Esophagus squamous epithelium (tissue), 5 donors: ENCODE measurements at regions not wholly inside any gene's neighbourhood (a gene's known extent, or its start where the extent isn't known, plus 50 kb on each side); places are given as distances from the start of the nearest gene placed in this dataset.

ENCODE experiments used
- DNase-seq: peaks from one replicate; lab custom pipeline; 2025; lab: John Stamatoyannopoulos, UW
- H3K27ac ChIP-seq, 4 donors: fragments of 200-600 bp; sonication (generic); one replicate each; pipeline ENCODE4 v1.5.1; 2016 to 2019; ENCODE audit warnings: mild to moderate bottlenecking in 1 of 4
- H3K27me3 ChIP-seq, 4 donors: fragments of 200-600 bp; sonication (generic); 1 replicate in 3 of 4; 2 replicates in 1 of 4; pipeline versions ENCODE4 v1.5.1 to v1.6.0; 2017 to 2021; ENCODE audit warnings: antibody characterized with exemption in 1 of 4
- H3K36me3 ChIP-seq, 3 donors: fragments of 200-600 bp; sonication (generic); one replicate each; pipeline ENCODE4 v1.5.1; 2016 to 2019
- H3K4me1 ChIP-seq, 3 donors: fragments of 200-600 bp; sonication (generic); one replicate each; pipeline ENCODE4 v1.5.1; 2017 to 2019
- H3K4me3 ChIP-seq, 4 donors: fragments of 200-600 bp; sonication (generic); 1 replicate in 3 of 4; 2 replicates in 1 of 4; pipeline ENCODE4 v1.5.1; 2016 to 2019; ENCODE audit warnings: mild to moderate bottlenecking in 2 of 4, moderate library complexity in 1 of 4
- H3K9me3 ChIP-seq, 3 donors: fragments of 200-600 bp; sonication (generic); one replicate each; pipeline ENCODE4 v1.5.1; 2016 to 2019
- CTCF ChIP-seq, 6 experiments: fragments of 450-650 bp in 4 of 6; fragments of 200-600 bp in 2 of 6; sonication (generic) in 2 of 6; IDR thresholded peaks; one replicate each; pipeline ENCODE4 v1.5.1; 2016 to 2019; ENCODE audit warnings: antibody characterized with exemption in 6 of 6, mild to moderate bottlenecking in 4 of 6, moderate library complexity in 4 of 6
- POLR2A ChIP-seq, 4 donors: fragments of 450-650 bp; IDR thresholded peaks; one replicate each; pipeline ENCODE4 v1.6.1; 2017; ENCODE audit warnings: antibody characterized with exemption in 4 of 4, mild to moderate bottlenecking in 4 of 4, moderate library complexity in 3 of 4
- WGBS, 2 donors: methylation state at CpG; one replicate each; pipeline ENCODE4 v1.1.5; 2018; 5-methylcytosine and 5-hydroxymethylcytosine counted together
- intact Hi-C: fragments of 100-400 bp; cut with DNase I; formaldehyde crosslinking; loops from one replicate; pipeline ENCODE4 v1.15.0; 2022
- donor health status: DM: yes; HTN: yes; CAD: no.

GRCh38 chr14:100654814-100655740, 67.9 kb upstream of the BEGAIN start:
- DNase-seq: no peak
- 65 to 76% methylated on average over 9 to 12 of the region's 43 CpGs for WGBS, 2 donors
- TF ChIP-seq CTCF (IDR thresholded peaks at IDR 0.05): peak; percentile 22 to 66 (median 54)
- no peak for TF ChIP-seq POLR2A (IDR thresholded peaks at IDR 0.05)
- peaks cover 0 to 55% (median 3%) of the 10 kb centered on the region in 4 donors for H3K27me3 ChIP-seq
- H3K4me3 ChIP-seq: peak overlapping the region in 1 of 4 donors; percentile 43
- intact Hi-C loops: no loop called here
- no peak overlapping the region for H3K27ac ChIP-seq
- peaks cover 5 to 7% (median 6%) of the 10 kb centered on the region in 3 donors for H3K4me1 ChIP-seq
- H3K9me3 ChIP-seq: no peaks in the 10 kb centered on the region
- no peaks in the 10 kb centered on the region for H3K36me3 ChIP-seq

GRCh38 chr14:100655741-100656085, 68.5 kb upstream of the BEGAIN start:
- peaks cover 5 to 7% (median 6%) of the 10 kb centered on the region in 3 donors for H3K4me1 ChIP-seq
- intact Hi-C loops: no loop called here
- TF ChIP-seq CTCF (IDR thresholded peaks at IDR 0.05): no peak
- no peak for TF ChIP-seq POLR2A (IDR thresholded peaks at IDR 0.05)
- H3K36me3 ChIP-seq: no peaks in the 10 kb centered on the region
- no peak for DNase-seq
- H3K27ac ChIP-seq: no peak overlapping the region
- H3K9me3 ChIP-seq: no peaks in the 10 kb centered on the region
- H3K4me3 ChIP-seq: no peak overlapping the region
- WGBS, 2 donors: 90% methylated on average over 2 of the region's 2 CpGs; no CpG with 5 or more reads in 1 of the 2 donors
- H3K27me3 ChIP-seq: peaks cover 0 to 55% (median 3%) of the 10 kb centered on the region in 4 donors

- DNase-seq: no peak
- no peak for TF ChIP-seq POLR2A (IDR thresholded peaks at IDR 0.05)
- no peak for TF ChIP-seq CTCF (IDR thresholded peaks at IDR 0.05)
- no peaks in the 10 kb centered on the region for H3K36me3 ChIP-seq
- H3K4me3 ChIP-seq: no peak overlapping the region
- intact Hi-C loops: no loop called here
- H3K9me3 ChIP-seq: no peaks in the 10 kb centered on the region
- WGBS, 2 donors: 86 to 89% methylated on average over 10 to 11 of the region's 15 CpGs
- peaks cover 5 to 11% (median 6%) of the 10 kb centered on the region in 3 donors for H3K4me1 ChIP-seq
- peaks cover 0 to 55% (median 3%) of the 10 kb centered on the region in 4 donors for H3K27me3 ChIP-seq
- no peak overlapping the region for H3K27ac ChIP-seq
These were observed 69.7 kb upstream of the DLK1 start for GRCh38 chr14:100656996-100657395.

GRCh38 chr14:100657780-100658179, 68.9 kb upstream of the DLK1 start:
- TF ChIP-seq CTCF (IDR thresholded peaks at IDR 0.05): no peak
- TF ChIP-seq POLR2A (IDR thresholded peaks at IDR 0.05): no peak
- Histone ChIP-seq H3K36me3 (no peaks in the 10 kb centered on the region), H3K27me3 (peaks cover 0 to 55% (median 3%) of the 10 kb centered on the region in 4 donors), H3K9me3 (no peaks in the 10 kb centered on the region), H3K27ac (no peak overlapping the region), H3K4me1 (peaks cover 5 to 11% (median 6%) of the 10 kb centered on the region in 3 donors), H3K4me3 (no peak overlapping the region)
- no peak for DNase-seq
- WGBS, 2 donors: 65 to 79% methylated on average over 4 of the region's 4 CpGs
- intact Hi-C loops: no loop called here

GRCh38 chr14:100658181-100658886, 68.4 kb upstream of the DLK1 start:
- Histone ChIP-seq H3K27me3 (peaks cover 0 to 50% (median 3%) of the 10 kb centered on the region in 4 donors), H3K9me3 (no peaks in the 10 kb centered on the region), H3K4me3 (no peak overlapping the region), H3K4me1 (peaks cover 5 to 11% (median 6%) of the 10 kb centered on the region in 3 donors), H3K36me3 (no peaks in the 10 kb centered on the region), H3K27ac (no peak overlapping the region)
- intact Hi-C loops: no loop called here
- no peak for TF ChIP-seq CTCF (IDR thresholded peaks at IDR 0.05)
- no peak for TF ChIP-seq POLR2A (IDR thresholded peaks at IDR 0.05)
- no peak for DNase-seq
- 38 to 70% methylated on average over 2 to 4 of the region's 6 CpGs for WGBS, 2 donors
